Gastroesophageal sphincter (tissue), 4 donors: ENCODE measurements at regions not wholly inside any gene's neighbourhood (a gene's known extent, or its start where the extent isn't known, plus 50 kb on each side); places are given as distances from the start of the nearest gene placed in this dataset.

Experiments
- ATAC-seq: fragments of 150-250 bp; one replicate; pipeline ENCODE4 v1.9.1; 2016; ENCODE audit warnings: mild to moderate bottlenecking, moderate library complexity
- H3K27ac ChIP-seq, 4 donors: fragments of 200-600 bp; sonication (generic) in 3 of 4; 1 replicate in 3 of 4; 2 replicates in 1 of 4; pipeline ENCODE4 v1.5.1; 2016 to 2019
- H3K27me3 ChIP-seq: fragments of 200-600 bp; sonication (generic); one replicate; pipeline ENCODE4 v1.5.1; 2019
- H3K36me3 ChIP-seq, 2 donors: fragments of 200-600 bp; sonication (generic); one replicate each; pipeline ENCODE4 v1.5.1; 2019; ENCODE audit warnings: control low read depth in 1 of 2
- H3K4me1 ChIP-seq, 3 donors: fragments of 200-600 bp; sonication (generic); 1 replicate in 2 of 3; 2 replicates in 1 of 3; pipeline ENCODE4 v1.5.1; 2016 to 2019; ENCODE audit warnings: control low read depth in 2 of 3
- H3K4me3 ChIP-seq, 2 donors: fragments of 200-600 bp; sonication (generic); one replicate each; pipeline ENCODE4 v1.5.1; 2019; ENCODE audit warnings: mild to moderate bottlenecking in 1 of 2, moderate library complexity in 1 of 2
- H3K9me3 ChIP-seq, 3 donors: fragments of 200-600 bp; sonication (generic); one replicate each; pipeline ENCODE4 v1.5.1; 2017 to 2019; ENCODE audit warnings: control low read depth in 2 of 3
- EP300 ChIP-seq: sonication (generic); formaldehyde crosslinking; IDR thresholded peaks from one replicate; pipeline ENCODE4 v1.6.1; 2017; ENCODE audit warnings: antibody characterized with exemption, mild to moderate bottlenecking
- POLR2A ChIP-seq, 2 donors: fragments of 450-650 bp; IDR thresholded peaks; one replicate each; pipeline ENCODE4 v1.6.1; 2017; ENCODE audit warnings: antibody characterized with exemption in 2 of 2, mild to moderate bottlenecking in 2 of 2, moderate library complexity in 1 of 2
- POLR2AphosphoS5 ChIP-seq: sonication (generic); formaldehyde crosslinking; IDR thresholded peaks from one replicate; pipeline ENCODE4 v1.6.1; 2017; ENCODE audit warnings: antibody characterized with exemption
- WGBS, 2 donors: methylation state at CpG; one replicate each; pipeline ENCODE4 v1.1.5; 2018; ENCODE audit warnings: low coverage in 1 of 2; 5-methylcytosine and 5-hydroxymethylcytosine counted together
- TF ChIP-seq, protein P1 (sequence below), 4 experiments: fragments of 200-600 bp in 2 of 4; fragments of 450-650 bp in 2 of 4; sonication (generic) in 1 of 4; IDR thresholded peaks; one replicate each; pipeline ENCODE4 v1.5.1; 2017 to 2019; ENCODE audit warnings: antibody characterized with exemption in 4 of 4, mild to moderate bottlenecking in 2 of 4, moderate library complexity in 2 of 4

DNA sequence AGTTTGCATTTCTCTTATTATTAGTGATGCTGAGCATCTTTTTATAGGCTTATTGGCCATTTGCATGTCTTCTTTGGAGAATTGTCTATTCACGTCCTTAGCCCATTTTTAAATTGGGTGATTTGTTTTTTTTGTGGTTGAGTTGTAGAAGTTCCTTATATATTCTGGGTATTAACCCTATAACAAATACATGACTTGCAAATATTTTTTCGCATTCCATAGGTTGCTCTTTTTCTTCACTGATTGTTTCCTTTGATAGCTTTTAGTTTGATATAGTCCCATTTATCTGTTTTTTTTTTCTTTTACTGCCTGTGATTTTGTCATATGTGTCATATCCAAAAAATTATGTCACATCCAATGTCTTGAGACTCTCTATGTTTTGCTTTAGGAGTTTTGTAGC, 243.6 kb downstream of the GPD2 start:
- no peak overlapping the region for H3K4me3 ChIP-seq
- H3K27me3 ChIP-seq, result no peaks in the 10 kb centered on the region
- no peak for ATAC-seq
- no peak overlapping the region for H3K27ac ChIP-seq
- TF ChIP-seq POLR2A (IDR thresholded peaks at IDR 0.05) (no peak), POLR2AphosphoS5 (no peak), EP300 (no peak)
- TF ChIP-seq, protein P1, sequence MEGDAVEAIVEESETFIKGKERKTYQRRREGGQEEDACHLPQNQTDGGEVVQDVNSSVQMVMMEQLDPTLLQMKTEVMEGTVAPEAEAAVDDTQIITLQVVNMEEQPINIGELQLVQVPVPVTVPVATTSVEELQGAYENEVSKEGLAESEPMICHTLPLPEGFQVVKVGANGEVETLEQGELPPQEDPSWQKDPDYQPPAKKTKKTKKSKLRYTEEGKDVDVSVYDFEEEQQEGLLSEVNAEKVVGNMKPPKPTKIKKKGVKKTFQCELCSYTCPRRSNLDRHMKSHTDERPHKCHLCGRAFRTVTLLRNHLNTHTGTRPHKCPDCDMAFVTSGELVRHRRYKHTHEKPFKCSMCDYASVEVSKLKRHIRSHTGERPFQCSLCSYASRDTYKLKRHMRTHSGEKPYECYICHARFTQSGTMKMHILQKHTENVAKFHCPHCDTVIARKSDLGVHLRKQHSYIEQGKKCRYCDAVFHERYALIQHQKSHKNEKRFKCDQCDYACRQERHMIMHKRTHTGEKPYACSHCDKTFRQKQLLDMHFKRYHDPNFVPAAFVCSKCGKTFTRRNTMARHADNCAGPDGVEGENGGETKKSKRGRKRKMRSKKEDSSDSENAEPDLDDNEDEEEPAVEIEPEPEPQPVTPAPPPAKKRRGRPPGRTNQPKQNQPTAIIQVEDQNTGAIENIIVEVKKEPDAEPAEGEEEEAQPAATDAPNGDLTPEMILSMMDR (IDR thresholded peaks at IDR 0.05), result no peak
- H3K36me3 ChIP-seq, result no peaks in the 10 kb centered on the region
- 92 to 100% methylated on average over 1 to 2 of the region's 2 CpGs for WGBS, 2 donors
- H3K4me1 ChIP-seq, result no peaks in the 10 kb centered on the region
- no peaks in the 10 kb centered on the region for H3K9me3 ChIP-seq

DNA sequence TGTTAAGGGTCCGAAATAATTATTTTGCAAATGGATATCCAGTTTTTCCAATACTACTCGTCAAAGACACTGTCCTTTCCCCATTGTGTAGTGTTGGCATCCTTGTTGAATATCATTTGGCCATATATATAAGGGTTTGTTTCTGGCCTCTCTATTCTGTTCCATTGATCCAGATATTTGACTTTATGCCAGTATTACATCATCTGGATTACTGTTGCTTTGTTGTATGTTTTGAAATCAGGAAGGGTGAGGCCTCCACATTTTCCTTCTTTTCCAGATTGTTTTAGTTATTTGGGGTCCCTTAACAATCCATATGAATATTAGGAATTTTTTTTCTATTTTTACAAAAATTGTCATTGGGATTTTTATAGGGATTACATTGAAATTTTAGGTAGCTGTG, 244.1 kb downstream of the GPD2 start:
- H3K9me3 ChIP-seq, result no peaks in the 10 kb centered on the region
- H3K27ac ChIP-seq, result no peak overlapping the region
- no peaks in the 10 kb centered on the region for H3K27me3 ChIP-seq
- H3K36me3 ChIP-seq, result no peaks in the 10 kb centered on the region
- 89 to 93% methylated on average over 2 of the region's 2 CpGs for WGBS, 2 donors
- no peak for ATAC-seq
- no peaks in the 10 kb centered on the region for H3K4me1 ChIP-seq
- TF ChIP-seq POLR2AphosphoS5 (no peak), POLR2A (IDR thresholded peaks at IDR 0.05) (no peak), EP300 (no peak)
- TF ChIP-seq, protein P1 (IDR thresholded peaks at IDR 0.05), result no peak
- H3K4me3 ChIP-seq, result no peak overlapping the region

DNA sequence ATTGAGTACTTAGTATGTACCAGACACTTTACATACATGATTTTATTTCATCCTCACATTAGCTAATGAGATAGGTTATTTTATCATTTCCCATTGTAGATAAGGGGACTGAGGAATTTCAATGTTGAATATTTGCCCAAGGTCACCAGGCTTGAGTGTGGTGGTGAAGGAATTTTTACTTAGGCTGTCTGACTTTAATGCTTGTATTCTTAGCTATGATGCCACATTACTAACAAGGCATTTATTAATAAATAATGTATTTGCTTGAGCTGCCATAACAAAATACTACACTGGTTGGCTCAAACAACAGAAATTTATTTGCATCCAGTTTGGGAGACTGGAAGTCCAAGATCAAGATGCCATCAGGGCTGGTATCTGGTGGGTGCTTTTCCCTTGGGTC, 250.9 kb downstream of the GPD2 start:
- H3K9me3 ChIP-seq, result no peaks in the 10 kb centered on the region
- no peaks in the 10 kb centered on the region for H3K27me3 ChIP-seq
- H3K27ac ChIP-seq, result no peak overlapping the region
- ATAC-seq, result no peak
- no peak for TF ChIP-seq POLR2A (IDR thresholded peaks at IDR 0.05)
- TF ChIP-seq, protein P1 (IDR thresholded peaks at IDR 0.05), result no peak
- no peak for TF ChIP-seq EP300
- no peak for TF ChIP-seq POLR2AphosphoS5
- no peaks in the 10 kb centered on the region for H3K36me3 ChIP-seq
- no peaks in the 10 kb centered on the region for H3K4me1 ChIP-seq
- no peak overlapping the region for H3K4me3 ChIP-seq

DNA sequence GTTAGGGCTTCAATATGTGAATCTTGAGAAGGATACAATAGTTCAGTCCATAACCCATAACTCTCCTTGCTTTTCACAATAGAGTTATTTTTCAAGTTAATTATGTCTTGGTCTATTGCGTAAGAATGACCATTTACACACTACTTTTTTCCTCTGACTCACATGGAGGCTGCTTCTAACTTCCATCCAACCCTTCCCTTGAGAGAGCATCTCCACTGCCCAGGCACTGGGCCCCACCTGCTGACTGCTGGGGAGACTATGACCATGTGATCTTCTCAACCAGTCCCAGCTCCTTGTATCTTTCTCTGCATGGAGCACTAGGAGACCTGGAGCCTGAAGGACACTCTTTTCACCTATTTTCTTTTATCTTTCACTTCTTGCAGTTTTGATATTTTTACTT, 251.5 kb downstream of the GPD2 start:
- Histone ChIP-seq H3K27me3 (no peaks in the 10 kb centered on the region), H3K4me1 (no peaks in the 10 kb centered on the region), H3K36me3 (no peaks in the 10 kb centered on the region), H3K27ac (no peak overlapping the region), H3K9me3 (no peaks in the 10 kb centered on the region), H3K4me3 (no peak overlapping the region)
- TF ChIP-seq POLR2AphosphoS5, result no peak
- TF ChIP-seq, protein P1 (IDR thresholded peaks at IDR 0.05), result no peak
- no peak for TF ChIP-seq EP300
- TF ChIP-seq POLR2A (IDR thresholded peaks at IDR 0.05), result no peak
- WGBS, 2 donors, result 80 to 92% methylated on average over 1 of the region's 1 CpG
- peak; percentile 78 for ATAC-seq

DNA sequence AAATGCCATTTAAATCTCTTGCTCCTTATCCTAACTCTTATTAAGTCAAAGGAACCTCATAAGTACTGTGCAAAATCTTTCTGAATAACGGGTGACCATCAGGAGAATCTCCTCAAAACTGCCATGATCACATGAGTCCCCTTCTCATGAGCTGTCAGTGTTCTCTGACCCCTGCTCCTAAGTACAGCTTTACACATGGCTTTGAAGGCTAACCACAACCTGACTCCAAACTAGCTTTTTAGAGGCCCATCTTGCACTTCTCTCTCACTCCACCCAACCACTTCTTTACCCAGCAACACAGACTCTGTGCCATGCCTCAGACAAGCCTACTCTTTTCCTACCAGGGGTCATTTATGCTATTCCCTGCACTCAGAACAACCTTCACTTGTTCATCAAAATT, 253.8 kb downstream of the GPD2 start:
- no peak for ATAC-seq
- no peak for TF ChIP-seq POLR2A (IDR thresholded peaks at IDR 0.05)
- TF ChIP-seq, protein P1 (IDR thresholded peaks at IDR 0.05), result no peak
- Histone ChIP-seq H3K9me3 (no peaks in the 10 kb centered on the region), H3K4me1 (no peaks in the 10 kb centered on the region), H3K4me3 (no peak overlapping the region), H3K27me3 (no peaks in the 10 kb centered on the region), H3K36me3 (no peaks in the 10 kb centered on the region), H3K27ac (no peak overlapping the region)
- 83 to 92% methylated on average over 1 of the region's 1 CpG for WGBS, 2 donors
